ENCODE measurements at regions not wholly inside any gene's neighbourhood (a gene's known extent, or its start where the extent isn't known, plus 50 kb on each side); places are given as distances from the start of the nearest gene placed in this dataset.

GRCh38 chr9:73079326-73079725, 72.3 kb upstream of the ANXA1 start:
- Mint-ChIP-seq H3K4me3 (ENCODE audit: unreplicated experiment) (no peak overlapping the region), H3K4me1 (ENCODE audit: low read depth, unreplicated experiment) (peaks cover 6% of the 10 kb centered on the region), H3K36me3 (ENCODE audit: unreplicated experiment) (no peaks in the 10 kb centered on the region), H3K27ac (ENCODE audit: unreplicated experiment) (no peak overlapping the region), H3K27me3 (ENCODE audit: unreplicated experiment) (peaks cover 2% of the 10 kb centered on the region), H3K9me3 (ENCODE audit: unreplicated experiment) (no peaks in the 10 kb centered on the region)
- no peak for DNase-seq
- no peak for TF ChIP-seq CTCF (IDR thresholded peaks at IDR 0.05; ENCODE audit: partially characterized antibody, unreplicated experiment)

GRCh38 chr9:73077625-73078030, 74.0 kb upstream of the ANXA1 start:
- TF ChIP-seq CTCF (IDR thresholded peaks at IDR 0.05; ENCODE audit: partially characterized antibody, unreplicated experiment) = no peak
- H3K27ac Mint-ChIP-seq (ENCODE audit: unreplicated experiment) = no peak overlapping the region
- peaks cover 6% of the 10 kb centered on the region for H3K4me1 Mint-ChIP-seq (ENCODE audit: low read depth, unreplicated experiment)
- H3K27me3 Mint-ChIP-seq (ENCODE audit: unreplicated experiment) = peaks cover 2% of the 10 kb centered on the region
- H3K4me3 Mint-ChIP-seq (ENCODE audit: unreplicated experiment) = no peak overlapping the region
- H3K36me3 Mint-ChIP-seq (ENCODE audit: unreplicated experiment) = no peaks in the 10 kb centered on the region
- DNase-seq = no peak
- H3K9me3 Mint-ChIP-seq (ENCODE audit: unreplicated experiment) = no peaks in the 10 kb centered on the region

- H3K4me1 Mint-ChIP-seq (ENCODE audit: low read depth, unreplicated experiment) = peaks cover 6% of the 10 kb centered on the region
- TF ChIP-seq CTCF (IDR thresholded peaks at IDR 0.05; ENCODE audit: partially characterized antibody, unreplicated experiment) = no peak
These were observed 74.7 kb upstream of the ANXA1 start for GRCh38 chr9:73076970-73077369.

GRCh38 chr9:73074176-73074708, 77.4 kb upstream of the ANXA1 start:
- Mint-ChIP-seq H3K4me1 (ENCODE audit: low read depth, unreplicated experiment) (no peaks in the 10 kb centered on the region), H3K36me3 (ENCODE audit: unreplicated experiment) (peaks cover 6% of the 10 kb centered on the region), H3K9me3 (ENCODE audit: unreplicated experiment) (peaks cover 3% of the 10 kb centered on the region), H3K27ac (ENCODE audit: unreplicated experiment) (no peak overlapping the region), H3K27me3 (ENCODE audit: unreplicated experiment) (no peaks in the 10 kb centered on the region), H3K4me3 (ENCODE audit: unreplicated experiment) (no peak overlapping the region)
- TF ChIP-seq CTCF (IDR thresholded peaks at IDR 0.05; ENCODE audit: partially characterized antibody, unreplicated experiment) = no peak
- no peak for DNase-seq

More at GRCh38 chr9:73076970-73077369, 74.7 kb upstream of the ANXA1 start:
- no peak overlapping the region for H3K4me3 Mint-ChIP-seq (ENCODE audit: unreplicated experiment)
- DNase-seq = no peak
- H3K27me3 Mint-ChIP-seq (ENCODE audit: unreplicated experiment) = peaks cover 2% of the 10 kb centered on the region
- H3K9me3 Mint-ChIP-seq (ENCODE audit: unreplicated experiment) = no peaks in the 10 kb centered on the region
- no peak overlapping the region for H3K27ac Mint-ChIP-seq (ENCODE audit: unreplicated experiment)
- no peaks in the 10 kb centered on the region for H3K36me3 Mint-ChIP-seq (ENCODE audit: unreplicated experiment)

- no peak for TF ChIP-seq CTCF (IDR thresholded peaks at IDR 0.05; ENCODE audit: partially characterized antibody, unreplicated experiment)
- Mint-ChIP-seq H3K4me3 (ENCODE audit: unreplicated experiment) (no peak overlapping the region), H3K27ac (ENCODE audit: unreplicated experiment) (no peak overlapping the region), H3K27me3 (ENCODE audit: unreplicated experiment) (no peaks in the 10 kb centered on the region), H3K4me1 (ENCODE audit: low read depth, unreplicated experiment) (no peaks in the 10 kb centered on the region), H3K36me3 (ENCODE audit: unreplicated experiment) (peaks cover 6% of the 10 kb centered on the region), H3K9me3 (ENCODE audit: unreplicated experiment) (peaks cover 3% of the 10 kb centered on the region)
- no peak for DNase-seq
These were observed 78.1 kb upstream of the ANXA1 start for GRCh38 chr9:73073337-73074175.
